Skeletal muscle satellite cell (primary cell): ENCODE measurements at regions not wholly inside any gene's neighbourhood (a gene's known extent, or its start where the extent isn't known, plus 50 kb on each side); places are given as distances from the start of the nearest gene placed in this dataset.

Experiments used
- H3K27me3 ChIP-seq: 2 replicates; pipeline ENCODE4 v1.7.0; 2013; ENCODE audit warnings: low read length; ENCODE audit not compliant: control insufficient read depth, insufficient read depth
- H3K36me3 ChIP-seq: 2 replicates; pipeline ENCODE4 v1.7.0; 2013; ENCODE audit warnings: mild to moderate bottlenecking, control low read depth, low read length; ENCODE audit not compliant: insufficient read depth
- H3K4me1 ChIP-seq: 2 replicates; pipeline ENCODE4 v1.7.0; 2013; ENCODE audit warnings: low read length; ENCODE audit not compliant: control insufficient read depth, insufficient read depth
- H3K4me2 ChIP-seq: 2 replicates; pipeline ENCODE4 v1.7.0; 2013; ENCODE audit warnings: mild to moderate bottlenecking, low read length
- H3K4me3 ChIP-seq: 2 replicates; pipeline ENCODE4 v1.7.0; 2013; ENCODE audit warnings: low read length
- H3K9ac ChIP-seq: 2 replicates; pipeline ENCODE4 v1.7.0; 2013; ENCODE audit warnings: mild to moderate bottlenecking, low read depth, low read length, moderate library complexity
- H3K9me3 ChIP-seq: replicated peaks from 2 replicates; pipeline ENCODE4 v1.7.0; 2013; ENCODE audit warnings: mild to moderate bottlenecking, control low read depth, low read length

DNA sequence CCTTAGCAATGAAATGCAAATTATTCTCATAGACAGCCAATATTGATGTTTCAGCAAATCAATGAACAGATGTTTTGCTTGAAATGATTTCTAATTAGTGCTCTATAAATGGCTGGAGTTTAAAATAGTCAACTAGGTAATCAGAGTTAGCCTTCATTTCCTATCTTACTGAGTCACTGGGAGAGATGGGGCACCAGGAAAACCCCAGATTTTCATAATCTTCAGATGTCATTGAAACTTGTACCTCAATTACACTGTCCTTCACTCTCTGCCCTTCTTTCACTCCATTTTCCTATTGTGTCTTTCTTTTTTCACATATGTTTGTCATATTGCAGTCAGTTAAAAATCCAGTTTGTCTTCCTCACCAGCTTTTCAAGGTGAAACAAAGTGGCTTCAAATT, 92.7 kb downstream of the C12orf75 start:
- H3K4me3 ChIP-seq: no peak overlapping the region
- no peaks in the 10 kb centered on the region for H3K27me3 ChIP-seq
- H3K36me3 ChIP-seq: no peaks in the 10 kb centered on the region
- no peaks in the 10 kb centered on the region for H3K9me3 ChIP-seq
- peaks cover 20% of the 10 kb centered on the region for H3K4me1 ChIP-seq
- H3K9ac ChIP-seq: no peak overlapping the region
- no peak overlapping the region for H3K4me2 ChIP-seq

DNA sequence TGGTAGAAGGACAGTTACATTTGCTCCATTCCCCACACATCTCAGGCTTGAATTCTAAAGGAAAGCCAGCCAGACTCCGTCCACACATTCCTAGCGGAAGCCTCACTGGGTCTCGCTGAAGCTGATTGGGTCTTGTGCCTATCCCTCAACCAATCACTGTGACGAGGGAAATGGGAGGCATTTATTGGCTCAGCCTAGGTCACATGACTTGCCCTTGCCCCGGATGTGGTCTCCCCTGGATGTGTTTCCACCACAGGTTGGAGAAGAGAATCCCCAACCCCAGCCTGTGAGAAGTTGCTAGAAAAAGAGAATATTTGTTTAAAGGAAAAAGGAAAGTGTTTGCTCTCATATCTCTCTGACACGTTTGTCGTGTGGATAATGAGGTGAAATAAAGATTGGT, 93.4 kb downstream of the C12orf75 start:
- Histone ChIP-seq H3K36me3 (no peaks in the 10 kb centered on the region), H3K9me3 (no peaks in the 10 kb centered on the region), H3K4me1 (peaks cover 13% of the 10 kb centered on the region), H3K9ac (no peak overlapping the region), H3K27me3 (no peaks in the 10 kb centered on the region), H3K4me2 (no peak overlapping the region), H3K4me3 (no peak overlapping the region)

DNA sequence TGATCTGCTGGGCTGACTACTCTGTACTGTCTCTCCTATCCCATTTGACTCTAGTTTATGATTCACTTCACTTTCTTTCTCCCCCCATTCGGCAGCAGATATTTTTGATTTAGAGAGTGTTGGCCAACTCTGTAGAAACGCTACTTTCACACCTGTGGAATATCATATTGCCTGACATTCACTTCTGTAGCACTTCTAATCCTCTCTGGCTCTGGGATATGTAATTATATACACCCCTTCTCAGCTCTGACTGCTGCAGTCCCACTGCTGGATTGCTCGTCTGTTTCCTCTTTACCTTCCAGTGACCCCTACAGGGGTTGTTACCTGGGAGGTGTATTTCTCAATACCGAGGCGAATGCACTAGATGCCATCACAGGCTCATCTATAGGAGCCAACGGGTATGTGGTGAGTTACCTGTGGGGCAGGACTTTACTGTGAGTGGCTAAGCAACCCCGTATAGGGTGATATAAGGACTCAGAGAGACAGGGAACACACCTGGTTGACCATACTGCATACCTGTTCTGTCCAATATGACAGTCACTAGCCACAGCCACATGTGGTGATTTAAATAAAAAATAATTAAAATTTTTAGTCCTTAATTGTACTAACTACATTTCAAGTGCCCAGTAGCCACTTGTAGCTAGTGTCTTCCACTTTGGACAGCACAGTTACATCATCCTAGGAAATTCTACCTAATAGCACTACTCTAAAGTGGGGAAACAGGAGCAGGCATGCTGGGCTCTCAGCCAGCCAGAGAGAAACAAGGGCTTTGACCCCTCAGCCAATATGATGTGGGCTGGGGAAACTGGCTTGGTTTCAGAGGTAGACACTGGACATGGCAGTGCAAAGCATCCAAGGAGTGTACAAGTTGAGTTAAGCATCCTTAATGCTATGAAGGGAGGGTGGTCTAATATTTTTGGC, 95.0 kb downstream of the C12orf75 start:
- Histone ChIP-seq H3K36me3 (no peaks in the 10 kb centered on the region), H3K27me3 (no peaks in the 10 kb centered on the region), H3K9me3 (no peaks in the 10 kb centered on the region)

DNA sequence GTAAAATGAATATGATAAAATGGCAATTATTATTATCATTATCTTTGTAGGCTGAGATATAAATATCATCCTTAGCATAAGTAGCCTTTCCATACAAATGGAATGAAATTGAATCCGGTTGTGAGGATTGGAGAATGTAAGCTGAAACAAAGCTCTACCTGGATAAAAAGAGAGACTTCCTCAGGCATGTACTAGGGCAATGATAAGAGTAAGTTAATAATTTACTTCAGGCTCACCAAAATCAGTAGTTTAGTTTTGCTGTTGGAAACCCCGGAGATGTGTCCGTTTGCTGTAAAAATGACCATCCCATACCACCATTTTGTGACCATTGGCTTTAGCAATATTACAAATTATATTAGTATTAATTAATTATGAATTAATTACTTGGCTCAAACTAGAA, 96.3 kb downstream of the C12orf75 start:
- H3K4me2 ChIP-seq: no peak overlapping the region
- H3K4me3 ChIP-seq: no peak overlapping the region
- no peaks in the 10 kb centered on the region for H3K9me3 ChIP-seq
- peaks cover 5% of the 10 kb centered on the region for H3K4me1 ChIP-seq
- no peaks in the 10 kb centered on the region for H3K36me3 ChIP-seq
- no peaks in the 10 kb centered on the region for H3K27me3 ChIP-seq
- H3K9ac ChIP-seq: no peak overlapping the region

More for the DNA sequence above, 95.0 kb downstream of the C12orf75 start:
- Histone ChIP-seq H3K4me1 (peaks cover 5% of the 10 kb centered on the region), H3K9ac (no peak overlapping the region), H3K4me3 (no peak overlapping the region), H3K4me2 (no peak overlapping the region)

DNA sequence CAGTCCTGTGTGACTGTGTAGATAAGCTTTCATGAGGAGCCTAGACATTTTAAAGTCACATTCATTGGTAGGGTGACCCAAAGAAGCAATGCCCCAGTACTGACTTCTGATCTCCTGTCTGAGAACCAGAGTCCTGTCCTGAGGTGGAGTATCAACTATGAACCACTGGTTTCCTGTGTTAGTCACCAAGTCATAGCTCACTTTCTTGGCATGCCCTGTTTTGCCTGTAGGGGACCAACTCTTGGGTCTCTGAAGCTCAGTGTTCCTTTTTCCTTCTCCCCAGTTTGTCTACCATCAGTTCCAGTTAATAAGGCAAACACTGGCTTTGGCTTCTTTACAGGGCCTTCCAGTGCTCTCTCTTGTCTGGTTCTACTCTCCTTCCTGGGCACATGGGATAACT, 97.4 kb downstream of the C12orf75 start:
- no peak overlapping the region for H3K4me2 ChIP-seq
- H3K4me3 ChIP-seq: no peak overlapping the region
- H3K4me1 ChIP-seq: peaks cover 5% of the 10 kb centered on the region
- no peak overlapping the region for H3K9ac ChIP-seq
- no peaks in the 10 kb centered on the region for H3K9me3 ChIP-seq
- H3K36me3 ChIP-seq: no peaks in the 10 kb centered on the region
- H3K27me3 ChIP-seq: no peaks in the 10 kb centered on the region

DNA sequence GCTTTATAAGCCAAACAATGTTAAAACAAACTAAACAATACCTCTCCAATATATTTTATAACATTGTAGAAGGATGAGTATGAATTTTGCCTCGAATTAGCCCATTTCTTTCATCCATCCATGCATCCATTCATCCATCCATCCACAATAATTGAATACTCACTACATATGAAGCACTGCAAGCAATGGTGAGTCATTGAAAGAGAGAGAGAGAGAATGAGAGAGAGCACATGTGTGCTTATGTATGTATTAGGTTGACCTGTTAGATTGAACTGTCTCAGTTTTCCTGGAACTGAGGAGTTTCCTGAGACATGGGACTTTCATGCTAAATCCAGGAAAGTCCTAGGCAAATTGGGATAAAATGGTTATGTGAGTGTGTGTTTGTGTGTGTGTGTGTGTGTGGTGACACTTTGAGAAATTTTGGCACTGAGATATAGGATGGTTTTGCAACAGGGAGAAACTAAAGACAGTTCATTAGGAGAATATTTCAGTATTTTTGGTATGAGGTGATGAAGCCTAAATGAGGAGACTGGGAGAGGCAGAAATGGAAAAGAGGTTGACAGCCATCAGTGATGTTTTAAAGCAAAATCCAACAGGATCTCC, 98.4 kb downstream of the C12orf75 start:
- Histone ChIP-seq H3K4me1 (peaks cover 11% of the 10 kb centered on the region), H3K9ac (no peak overlapping the region), H3K4me3 (no peak overlapping the region), H3K27me3 (no peaks in the 10 kb centered on the region), H3K4me2 (no peak overlapping the region), H3K36me3 (no peaks in the 10 kb centered on the region), H3K9me3 (no peaks in the 10 kb centered on the region)

DNA sequence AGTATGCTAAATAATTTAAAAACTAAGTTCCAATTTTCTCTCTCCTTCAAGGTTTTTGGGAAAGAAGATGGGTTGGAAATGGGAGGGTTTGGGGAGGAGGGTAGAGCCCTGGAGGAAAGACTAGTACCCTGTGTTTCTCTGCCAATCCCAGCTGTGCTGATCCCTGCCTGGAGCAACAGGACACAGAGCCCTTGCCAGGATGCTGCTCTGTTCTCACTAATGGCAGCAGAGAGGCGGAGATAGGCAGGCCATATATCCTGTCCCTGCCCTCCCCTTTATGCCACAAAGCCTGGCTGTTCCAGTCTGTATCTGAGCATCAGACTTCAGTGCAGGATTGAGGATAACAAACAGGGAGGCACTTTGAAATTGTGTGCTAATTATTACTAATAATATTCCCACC, 99.0 kb downstream of the C12orf75 start:
- H3K4me3 ChIP-seq: no peak overlapping the region
- no peak overlapping the region for H3K4me2 ChIP-seq
- no peaks in the 10 kb centered on the region for H3K36me3 ChIP-seq
- H3K27me3 ChIP-seq: no peaks in the 10 kb centered on the region
- H3K4me1 ChIP-seq: peaks cover 16% of the 10 kb centered on the region
- H3K9ac ChIP-seq: no peak overlapping the region
- no peaks in the 10 kb centered on the region for H3K9me3 ChIP-seq

DNA sequence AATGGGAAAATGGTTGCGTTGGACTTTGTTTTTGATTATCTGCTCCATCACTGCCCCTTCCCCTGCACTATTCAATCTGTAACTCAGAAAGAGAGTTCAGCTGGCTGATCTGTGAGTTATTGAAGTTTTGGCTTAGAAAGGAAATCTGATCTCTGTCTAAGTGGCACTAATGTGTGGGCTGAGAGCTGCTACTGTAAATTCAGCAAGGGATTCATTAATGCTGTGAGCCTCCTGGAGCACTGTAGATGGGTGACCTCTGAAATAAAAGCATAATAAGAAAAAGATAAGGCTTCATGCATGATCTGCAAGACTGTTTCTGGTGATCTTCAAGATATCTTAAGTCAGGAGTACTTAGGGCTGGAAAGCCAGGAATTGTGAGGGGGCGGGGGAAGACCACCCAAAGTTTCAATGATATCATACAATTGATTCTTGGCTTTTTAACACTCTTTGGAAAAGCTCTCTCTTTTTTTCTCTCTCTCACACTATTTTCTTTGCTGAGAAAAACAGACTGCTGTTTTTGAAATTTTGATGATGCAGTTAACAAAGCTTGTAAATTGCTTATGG, 101.1 kb downstream of the C12orf75 start:
- no peaks in the 10 kb centered on the region for H3K9me3 ChIP-seq
- no peaks in the 10 kb centered on the region for H3K27me3 ChIP-seq
- H3K4me2 ChIP-seq: no peak overlapping the region
- H3K36me3 ChIP-seq: no peaks in the 10 kb centered on the region
- H3K9ac ChIP-seq: no peak overlapping the region
- H3K4me3 ChIP-seq: no peak overlapping the region
- H3K4me1 ChIP-seq: peaks cover 16% of the 10 kb centered on the region

DNA sequence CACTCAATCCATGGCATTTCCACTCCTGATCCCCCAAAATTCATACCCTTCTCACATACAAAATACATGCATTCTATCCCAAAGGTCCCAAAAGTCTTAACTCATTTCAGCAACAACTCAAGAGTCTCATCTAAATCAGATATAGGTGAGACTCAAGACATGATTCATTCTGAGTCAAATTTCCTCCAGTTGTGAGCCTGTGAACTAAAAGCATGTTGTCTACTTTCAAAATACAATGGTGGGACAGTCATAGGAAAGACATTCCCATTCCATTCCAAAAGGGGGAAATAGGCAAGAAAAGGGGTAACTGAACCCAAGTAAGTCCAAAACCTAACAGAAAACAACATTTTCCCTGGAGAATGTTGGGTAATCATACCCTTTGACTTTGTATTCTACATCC, 103.3 kb downstream of the C12orf75 start:
- Histone ChIP-seq H3K9me3 (no peaks in the 10 kb centered on the region), H3K4me1 (peaks cover 11% of the 10 kb centered on the region), H3K9ac (no peak overlapping the region), H3K36me3 (no peaks in the 10 kb centered on the region), H3K27me3 (no peaks in the 10 kb centered on the region), H3K4me3 (no peak overlapping the region), H3K4me2 (no peak overlapping the region)

DNA sequence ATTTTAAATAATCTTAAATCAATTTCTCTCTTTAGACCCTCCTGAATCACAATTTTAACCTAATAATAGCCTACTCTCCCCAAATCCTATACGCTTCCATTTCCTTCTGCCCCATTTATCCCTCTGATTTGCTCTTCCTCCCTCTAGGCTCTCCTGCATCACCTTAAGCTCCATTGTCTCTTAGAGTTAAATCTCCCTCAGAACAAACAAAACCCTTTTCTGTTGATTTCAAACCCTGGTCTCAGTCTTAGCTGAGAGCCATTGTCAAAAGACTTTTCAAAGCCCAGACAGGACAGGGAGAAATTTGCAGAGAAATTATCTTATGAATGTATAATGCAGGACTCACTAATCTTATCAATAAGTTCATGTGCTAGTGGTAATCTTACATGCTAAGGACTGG, 106.1 kb downstream of the C12orf75 start:
- Histone ChIP-seq H3K4me2 (no peak overlapping the region), H3K4me3 (no peak overlapping the region), H3K9me3 (peaks cover 5% of the 10 kb centered on the region), H3K4me1 (peaks cover 11% of the 10 kb centered on the region), H3K36me3 (no peaks in the 10 kb centered on the region), H3K9ac (no peak overlapping the region), H3K27me3 (no peaks in the 10 kb centered on the region)

DNA sequence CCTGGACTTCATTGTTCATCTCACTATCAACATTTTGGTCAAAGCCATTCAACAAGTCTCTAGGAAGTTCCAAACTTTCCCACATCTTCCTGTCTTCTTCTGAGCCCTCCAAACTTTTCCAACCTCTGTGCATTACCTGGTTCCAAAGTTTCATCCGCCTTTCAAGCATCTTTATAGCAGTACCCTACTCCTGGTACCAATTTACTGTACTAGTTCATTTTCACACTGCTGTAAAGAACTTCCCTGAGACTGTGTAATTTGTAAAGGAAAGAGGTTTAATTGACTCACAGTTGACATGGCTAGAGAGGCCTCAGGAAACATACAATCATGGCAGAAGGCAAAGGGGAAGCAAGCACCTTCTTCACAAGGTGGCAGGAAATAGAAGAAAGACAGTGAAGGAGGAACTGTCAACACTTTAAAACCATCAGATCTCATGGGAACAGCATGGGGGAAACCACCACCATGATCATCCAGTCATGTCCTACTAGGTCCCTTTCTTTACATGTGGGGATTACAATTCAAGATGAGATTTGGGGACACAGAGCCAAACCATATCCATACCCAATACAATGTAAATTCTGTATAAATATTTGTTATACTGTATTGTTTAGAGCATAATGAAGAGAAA, 109.7 kb downstream of the C12orf75 start:
- H3K9ac ChIP-seq: no peak overlapping the region
- no peak overlapping the region for H3K4me3 ChIP-seq
- peaks cover 8% of the 10 kb centered on the region for H3K4me1 ChIP-seq
- no peaks in the 10 kb centered on the region for H3K36me3 ChIP-seq
- peaks cover 5% of the 10 kb centered on the region for H3K9me3 ChIP-seq
- H3K27me3 ChIP-seq: no peaks in the 10 kb centered on the region
- no peak overlapping the region for H3K4me2 ChIP-seq
